ENCODE measurements at regions not wholly inside any gene's neighbourhood (a gene's known extent, or its start where the extent isn't known, plus 50 kb on each side); places are given as distances from the start of the nearest gene placed in this dataset.

DNA sequence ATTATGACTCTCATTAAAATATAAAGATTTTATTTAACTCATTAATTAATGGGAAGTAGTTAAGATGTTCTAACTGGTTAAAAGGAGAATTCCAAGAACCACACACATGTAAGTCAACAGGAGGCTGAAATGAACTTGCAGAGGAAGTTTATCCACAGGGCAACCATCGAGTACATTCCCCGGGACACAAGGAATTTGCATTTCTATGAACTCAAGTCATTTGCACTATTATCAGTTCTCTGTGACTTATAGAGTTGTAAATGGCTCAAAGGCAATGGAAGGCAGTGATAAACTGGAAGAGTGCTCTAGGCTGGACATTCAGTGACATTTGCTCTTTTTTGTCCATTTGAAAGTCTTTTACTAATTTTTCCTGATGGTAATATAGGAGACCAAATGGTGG is 97.4 kb downstream of the SNX5 start:
- TF ChIP-seq, protein P1, sequence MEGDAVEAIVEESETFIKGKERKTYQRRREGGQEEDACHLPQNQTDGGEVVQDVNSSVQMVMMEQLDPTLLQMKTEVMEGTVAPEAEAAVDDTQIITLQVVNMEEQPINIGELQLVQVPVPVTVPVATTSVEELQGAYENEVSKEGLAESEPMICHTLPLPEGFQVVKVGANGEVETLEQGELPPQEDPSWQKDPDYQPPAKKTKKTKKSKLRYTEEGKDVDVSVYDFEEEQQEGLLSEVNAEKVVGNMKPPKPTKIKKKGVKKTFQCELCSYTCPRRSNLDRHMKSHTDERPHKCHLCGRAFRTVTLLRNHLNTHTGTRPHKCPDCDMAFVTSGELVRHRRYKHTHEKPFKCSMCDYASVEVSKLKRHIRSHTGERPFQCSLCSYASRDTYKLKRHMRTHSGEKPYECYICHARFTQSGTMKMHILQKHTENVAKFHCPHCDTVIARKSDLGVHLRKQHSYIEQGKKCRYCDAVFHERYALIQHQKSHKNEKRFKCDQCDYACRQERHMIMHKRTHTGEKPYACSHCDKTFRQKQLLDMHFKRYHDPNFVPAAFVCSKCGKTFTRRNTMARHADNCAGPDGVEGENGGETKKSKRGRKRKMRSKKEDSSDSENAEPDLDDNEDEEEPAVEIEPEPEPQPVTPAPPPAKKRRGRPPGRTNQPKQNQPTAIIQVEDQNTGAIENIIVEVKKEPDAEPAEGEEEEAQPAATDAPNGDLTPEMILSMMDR (conservative IDR thresholded peaks at IDR 0.05 in 1 of 2, IDR thresholded peaks at IDR 0.05 in 1 of 2; ENCODE audit: extremely low read depth in 1 of 2, insufficient read depth in 1 of 2, low read depth in 1 of 2, low read length in 2 of 2): no peak
- no peak for TF ChIP-seq EZH2 (IDR thresholded peaks at IDR 0.05; ENCODE audit: borderline replicate concordance, low read length)

Data from mammary epithelial cell (primary cell).